Right cardiac atrium (tissue), 5 donors: ENCODE measurements at regions not wholly inside any gene's neighbourhood (a gene's known extent, or its start where the extent isn't known, plus 50 kb on each side); places are given as distances from the start of the nearest gene placed in this dataset.

ENCODE experiments used
- ATAC-seq, 2 donors: fragments of 200-7000 bp; cut with Tn5 transposase; one replicate each; pipeline versions ENCODE4 v1.8.0 to v1.9.1; 2020; ENCODE audit warnings: moderate library complexity in 2 of 2, mild to moderate bottlenecking in 1 of 2
- DNase-seq, 3 donors: peaks; one replicate each; pipeline ENCODE4 v3.0.0-alpha.2; 2020
- H3K27ac ChIP-seq: one replicate; pipeline ENCODE4 v1.5.1; 2013; ENCODE audit warnings: mild to moderate bottlenecking, low read length, control low read depth, moderate library complexity
- H3K27me3 ChIP-seq: one replicate; pipeline ENCODE4 v1.6.1; 2013; ENCODE audit not compliant: control insufficient read depth, insufficient read depth
- H3K4me1 ChIP-seq: one replicate; pipeline ENCODE4 v1.6.1; 2013; ENCODE audit warnings: low read length; ENCODE audit not compliant: control insufficient read depth, insufficient read depth
- H3K4me3 ChIP-seq: one replicate; pipeline ENCODE4 v1.5.1; 2013; ENCODE audit warnings: low read length, control low read depth
- H3K9me3 ChIP-seq: one replicate; pipeline ENCODE4 v1.6.1; 2013; ENCODE audit warnings: low read length; ENCODE audit not compliant: control insufficient read depth
- WGBS: extraction: QIAGEN DNeasy Blood & Tissue Kit; methylation state at CpG from one replicate; pipeline ENCODE4 v1.1.7; 2013; 5-methylcytosine and 5-hydroxymethylcytosine counted together
- intact Hi-C, 4 donors: fragments of 100-400 bp; cut with DNase I; formaldehyde crosslinking; loops; one replicate each; pipeline versions ENCODE4 v1.11.0 to v1.14.0; 2022 to 2023
- donor health status: healthy with polysubstance abuse.
- donor health status: DM: no; HTN: yes; CAD: no.
- donor health status: DM: no; HTN: no; CAD: no.
- donor health status: DM: no; HTN: yes; CAD: no; lungs with severe emphysema.
- donor health status: DM: yes; HTN: yes; CAD: no.

- 57% methylated on average over 2 of the region's 2 CpGs for WGBS
- Histone ChIP-seq H3K4me1 (no peaks in the 10 kb centered on the region), H3K27me3 (no peaks in the 10 kb centered on the region), H3K9me3 (no peaks in the 10 kb centered on the region), H3K27ac (no peak overlapping the region), H3K4me3 (no peak overlapping the region)
- intact Hi-C loops, result no loop called here
- DNase-seq (peak in 2 of 3 donors; percentile 38 to 46), ATAC-seq (peak; percentile 36 to 77)
Observed at GRCh38 chr3:18295171-18295920, 129.8 kb downstream of the SATB1 start.

DNA sequence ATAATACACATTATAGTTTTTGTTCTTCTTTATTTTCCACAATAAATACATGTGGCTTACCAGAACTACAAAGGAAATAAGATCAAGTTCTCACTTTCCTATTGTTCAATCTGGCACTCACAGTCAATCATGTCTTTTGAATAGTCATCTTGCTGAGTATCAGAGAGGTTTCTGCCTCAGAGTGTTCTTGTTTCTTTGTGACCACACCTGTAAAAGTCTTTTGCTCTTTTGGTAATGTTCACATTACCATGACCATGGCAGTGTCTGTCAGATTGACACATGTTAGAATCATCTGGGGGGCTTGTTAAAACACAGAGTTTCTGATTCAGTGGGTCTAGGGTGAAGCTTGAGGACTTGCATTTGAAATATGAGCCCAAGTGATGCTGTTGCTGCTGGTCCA lies 135.0 kb downstream of the SATB1 start:
- Histone ChIP-seq H3K27ac (no peak overlapping the region), H3K4me3 (no peak overlapping the region), H3K27me3 (no peaks in the 10 kb centered on the region), H3K4me1 (no peaks in the 10 kb centered on the region), H3K9me3 (no peaks in the 10 kb centered on the region)
- DNase-seq (no peak), ATAC-seq (no peak)
- intact Hi-C loops, result no loop called here

- intact Hi-C loops, result no loop called here
- Histone ChIP-seq H3K4me3 (no peak overlapping the region), H3K27me3 (no peaks in the 10 kb centered on the region), H3K9me3 (no peaks in the 10 kb centered on the region), H3K4me1 (no peaks in the 10 kb centered on the region), H3K27ac (no peak overlapping the region)
- ATAC-seq, result no peak
- no peak for DNase-seq
- WGBS, result 57% methylated on average over 3 of the region's 3 CpGs
Observed at GRCh38 chr3:18288243-18288642, 136.9 kb downstream of the SATB1 start.

DNA sequence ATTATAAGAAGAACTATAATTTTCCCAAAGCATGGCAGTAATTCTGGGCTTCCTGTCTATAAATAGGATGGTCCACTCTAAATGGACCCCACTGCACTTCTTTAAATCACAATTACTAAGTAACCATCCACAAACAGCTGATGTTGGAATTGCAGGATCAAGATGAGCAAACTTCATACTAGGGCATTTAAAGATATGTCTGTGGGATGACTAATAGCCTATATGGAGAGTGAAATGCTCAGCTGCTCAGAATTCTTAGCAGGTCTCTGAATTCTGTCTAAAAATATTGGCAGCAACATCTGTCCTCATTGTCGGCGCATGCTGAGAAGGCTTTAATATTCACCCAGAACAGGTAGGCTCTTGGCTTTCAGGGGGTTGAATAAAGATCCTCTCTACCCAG lies 140.4 kb downstream of the SATB1 start:
- 93% methylated on average over 2 of the region's 2 CpGs for WGBS
- no peaks in the 10 kb centered on the region for H3K9me3 ChIP-seq
- no peak for DNase-seq
- H3K27me3 ChIP-seq, result no peaks in the 10 kb centered on the region
- ATAC-seq, result no peak
- H3K4me1 ChIP-seq, result no peaks in the 10 kb centered on the region
- H3K4me3 ChIP-seq, result no peak overlapping the region
- intact Hi-C loops, result no loop called here
- no peak overlapping the region for H3K27ac ChIP-seq

GRCh38 chr3:18283680-18284079 lies 141.5 kb downstream of the SATB1 start:
- Histone ChIP-seq H3K27ac (no peak overlapping the region), H3K9me3 (no peaks in the 10 kb centered on the region), H3K4me3 (no peak overlapping the region), H3K27me3 (no peaks in the 10 kb centered on the region), H3K4me1 (no peaks in the 10 kb centered on the region)
- ATAC-seq (no peak), DNase-seq (no peak)
- WGBS, result 56% methylated on average over 2 of the region's 2 CpGs
- intact Hi-C loops, result no loop called here

- Histone ChIP-seq H3K27ac (no peak overlapping the region), H3K9me3 (no peaks in the 10 kb centered on the region), H3K4me1 (no peaks in the 10 kb centered on the region), H3K27me3 (no peaks in the 10 kb centered on the region), H3K4me3 (no peak overlapping the region)
- no peak for ATAC-seq
- intact Hi-C loops, result no loop called here
- DNase-seq, result peak in 1 of 3 donors; percentile 37
- WGBS, result 32% methylated on average over 2 of the region's 2 CpGs
Observed at GRCh38 chr3:18282507-18282906, 142.6 kb downstream of the SATB1 start.

- intact Hi-C loops, result no loop called here
- no peaks in the 10 kb centered on the region for H3K4me1 ChIP-seq
- DNase-seq (no peak), ATAC-seq (no peak)
- 91% methylated on average over 3 of the region's 3 CpGs for WGBS
- no peaks in the 10 kb centered on the region for H3K9me3 ChIP-seq
- no peak overlapping the region for H3K4me3 ChIP-seq
- H3K27ac ChIP-seq, result no peak overlapping the region
- H3K27me3 ChIP-seq, result no peaks in the 10 kb centered on the region
Observed at GRCh38 chr3:18279226-18279737, 145.9 kb downstream of the SATB1 start.

- Histone ChIP-seq H3K27me3 (no peaks in the 10 kb centered on the region), H3K4me3 (no peak overlapping the region), H3K4me1 (no peaks in the 10 kb centered on the region), H3K9me3 (no peaks in the 10 kb centered on the region), H3K27ac (no peak overlapping the region)
- no peak for ATAC-seq
- intact Hi-C loops, result no loop called here
- WGBS, result 59% methylated on average over 1 of the region's 1 CpG
- no peak for DNase-seq
Observed at GRCh38 chr3:18264853-18265252, 160.3 kb downstream of the SATB1 start.

DNA sequence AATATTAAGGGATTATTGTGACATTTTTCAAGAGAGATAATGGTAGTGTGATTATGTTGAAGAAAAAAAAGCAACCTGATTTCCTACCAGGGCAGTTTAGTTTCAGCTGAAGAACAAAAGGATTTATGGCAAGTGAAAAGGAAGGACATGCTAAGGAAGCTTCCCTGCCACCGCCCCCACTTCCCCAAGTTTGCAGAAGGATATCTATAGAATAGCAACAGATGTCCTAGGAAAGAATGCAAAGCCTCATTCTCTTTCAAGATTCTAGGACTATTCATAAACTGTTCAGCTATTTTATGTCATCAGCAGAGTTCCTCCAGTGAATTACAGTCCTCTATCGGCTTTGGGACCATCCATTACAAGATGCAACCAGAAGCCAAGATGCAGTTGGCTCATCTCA lies 160.8 kb downstream of the SATB1 start:
- no peak for DNase-seq
- intact Hi-C loops, result no loop called here
- ATAC-seq, result no peak
- H3K4me1 ChIP-seq, result no peaks in the 10 kb centered on the region
- no peak overlapping the region for H3K27ac ChIP-seq
- H3K9me3 ChIP-seq, result no peaks in the 10 kb centered on the region
- H3K4me3 ChIP-seq, result no peak overlapping the region
- H3K27me3 ChIP-seq, result no peaks in the 10 kb centered on the region
- WGBS, result 34% methylated on average over 2 of the region's 2 CpGs

DNA sequence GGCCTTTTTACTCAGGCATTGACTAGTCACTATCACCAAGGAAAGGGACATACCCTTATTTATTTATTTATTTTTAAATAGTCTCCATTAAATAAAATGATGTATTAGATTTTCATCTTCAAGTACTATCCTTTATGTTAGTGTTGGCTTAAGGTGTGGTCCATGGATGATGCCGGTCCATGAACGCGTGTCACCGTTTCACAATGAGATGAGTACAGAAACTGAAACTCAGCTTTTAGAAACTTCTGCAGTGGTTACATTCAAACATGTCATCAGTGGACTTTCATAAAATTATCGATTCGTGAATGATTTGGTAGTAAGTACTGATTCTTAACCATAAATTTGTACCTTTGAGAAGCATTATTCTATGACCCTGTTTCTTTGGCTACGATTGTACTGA lies 166.6 kb downstream of the SATB1 start:
- intact Hi-C loops, result no loop called here
- no peaks in the 10 kb centered on the region for H3K9me3 ChIP-seq
- H3K27ac ChIP-seq, result no peak overlapping the region
- no peaks in the 10 kb centered on the region for H3K4me1 ChIP-seq
- H3K27me3 ChIP-seq, result no peaks in the 10 kb centered on the region
- DNase-seq (no peak), ATAC-seq (no peak)
- WGBS, result 90% methylated on average over 7 of the region's 7 CpGs
- no peak overlapping the region for H3K4me3 ChIP-seq

GRCh38 chr3:18252578-18252977 lies 172.6 kb downstream of the SATB1 start:
- no peaks in the 10 kb centered on the region for H3K9me3 ChIP-seq
- intact Hi-C loops, result no loop called here
- no peak overlapping the region for H3K4me3 ChIP-seq
- WGBS, result 42% methylated on average over 4 of the region's 4 CpGs
- H3K4me1 ChIP-seq, result no peaks in the 10 kb centered on the region
- no peak overlapping the region for H3K27ac ChIP-seq
- no peaks in the 10 kb centered on the region for H3K27me3 ChIP-seq
- ATAC-seq, result no peak
- DNase-seq, result no peak

DNA sequence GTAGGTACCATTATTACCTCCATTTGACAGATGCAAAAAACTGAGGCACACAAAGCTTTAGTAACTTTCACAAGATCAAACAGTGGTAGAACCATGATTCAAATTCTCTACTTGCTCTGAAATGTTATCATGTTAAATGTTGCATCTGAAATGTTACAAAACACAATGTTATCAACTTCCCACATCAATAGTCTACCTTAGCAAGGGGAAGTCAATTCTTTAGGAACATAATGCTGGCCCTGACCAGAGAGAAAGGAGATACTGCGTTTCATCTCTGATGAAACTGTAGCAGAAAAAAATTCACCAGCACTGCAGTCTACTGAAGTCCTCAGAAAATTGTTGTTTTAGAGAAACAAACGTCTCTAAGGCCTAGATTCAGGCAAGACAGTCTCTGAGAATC lies 174.1 kb downstream of the SATB1 start:
- H3K27me3 ChIP-seq, result no peaks in the 10 kb centered on the region
- H3K27ac ChIP-seq, result no peak overlapping the region
- ATAC-seq, result no peak
- H3K4me1 ChIP-seq, result no peaks in the 10 kb centered on the region
- H3K4me3 ChIP-seq, result no peak overlapping the region
- WGBS, result 61% methylated on average over 2 of the region's 2 CpGs
- no peak for DNase-seq
- intact Hi-C loops, result no loop called here
- no peaks in the 10 kb centered on the region for H3K9me3 ChIP-seq
